ENCODE measurements at regions not wholly inside any gene's neighbourhood (a gene's known extent, or its start where the extent isn't known, plus 50 kb on each side); places are given as distances from the start of the nearest gene placed in this dataset.

GRCh38 chr11:116535994-116536393 lies 236.8 kb downstream of the BUD13 start:
- no peak for DNase-seq (ENCODE audit: low read depth in 2 of 3, low spot score in 2 of 3)

GRCh38 chr11:116535120-116535519 lies 237.7 kb downstream of the BUD13 start:
- DNase-seq (ENCODE audit: low read depth in 2 of 3, low spot score in 2 of 3): no peak

DNA sequence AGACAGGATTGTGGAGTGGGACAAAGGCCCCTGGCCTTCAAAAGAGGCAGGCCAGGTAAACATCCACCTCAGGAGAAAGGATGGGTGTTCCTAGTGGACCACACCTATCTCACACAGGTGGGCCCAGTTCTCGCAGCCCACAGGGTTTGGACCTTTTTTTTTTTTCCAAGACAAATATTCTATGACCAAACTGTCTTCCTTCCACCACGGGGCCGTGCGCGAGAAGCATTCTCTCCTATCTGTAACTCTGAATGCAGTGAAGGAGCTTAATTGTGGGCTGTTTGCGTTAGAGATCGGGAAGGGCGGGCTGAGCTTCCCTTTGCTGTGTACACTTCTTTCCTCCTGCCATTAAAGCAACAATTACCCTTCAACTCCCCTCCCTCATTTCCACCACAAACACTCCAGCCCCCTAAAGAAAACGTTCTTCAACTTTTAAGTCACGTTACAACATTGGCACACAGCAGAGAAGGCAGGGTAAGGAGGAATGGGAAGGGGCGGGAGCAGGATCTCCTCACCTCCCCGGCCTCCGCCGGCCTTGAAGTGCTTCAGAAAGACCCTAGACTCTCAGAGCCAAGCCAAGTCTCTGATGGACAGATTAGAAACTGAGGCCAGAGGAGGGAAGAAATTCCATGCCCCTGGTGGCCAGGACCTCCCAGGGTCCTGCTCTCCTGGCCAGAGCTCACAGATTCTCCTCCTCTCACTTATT lies 238.4 kb downstream of the BUD13 start:
- DNase-seq (ENCODE audit: low read depth in 2 of 3, low spot score in 2 of 3): no peak

GRCh38 chr11:116533186-116533825 lies 239.5 kb downstream of the BUD13 start:
- DNase-seq (ENCODE audit: low read depth in 2 of 3, low spot score in 2 of 3): no peak

- no peak for DNase-seq (ENCODE audit: low read depth in 2 of 3, low spot score in 2 of 3)
These were observed 240.7 kb downstream of the BUD13 start for GRCh38 chr11:116532066-116532465.

DNA sequence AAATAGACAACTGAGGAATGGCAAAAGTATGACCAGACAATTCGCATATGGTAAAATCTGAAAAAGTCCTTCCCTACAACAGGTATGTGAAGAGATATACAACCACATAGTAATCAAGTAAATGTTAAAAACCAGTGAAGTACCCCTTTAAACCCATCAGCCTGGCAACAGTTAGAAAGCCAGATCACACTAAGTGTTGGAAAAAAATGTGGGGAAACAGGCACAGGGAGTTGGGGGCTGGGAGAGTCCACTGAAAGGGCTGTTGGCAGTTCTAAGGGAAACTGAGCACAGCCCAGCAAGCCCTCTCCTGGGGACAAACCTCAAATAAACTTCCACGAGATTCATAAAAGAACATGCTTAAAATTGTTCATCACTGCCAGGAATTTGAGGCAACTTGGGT lies 242.1 kb downstream of the BUD13 start:
- DNase-seq (ENCODE audit: low read depth in 2 of 3, low spot score in 2 of 3): no peak

DNA sequence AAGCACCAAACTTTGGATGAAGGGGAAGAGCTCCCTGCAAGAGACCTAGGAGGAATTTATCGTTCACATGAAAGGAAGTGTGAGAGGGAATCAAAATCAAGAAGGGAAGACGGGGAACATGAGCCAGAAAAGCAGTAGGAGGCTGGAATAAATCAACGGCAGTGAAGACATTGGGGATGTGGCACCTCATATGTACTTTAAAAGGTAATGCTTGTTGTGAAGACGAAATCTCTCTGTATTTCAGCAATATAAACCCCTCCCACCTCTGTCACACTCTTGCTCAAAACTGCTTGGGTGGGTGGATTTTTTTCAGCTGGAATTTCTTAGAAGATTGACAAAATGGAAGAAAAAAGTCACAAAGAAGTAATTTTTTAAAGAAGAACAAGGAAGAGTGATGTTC lies 243.5 kb downstream of the BUD13 start:
- no peak for DNase-seq (ENCODE audit: low read depth in 2 of 3, low spot score in 2 of 3)

DNA sequence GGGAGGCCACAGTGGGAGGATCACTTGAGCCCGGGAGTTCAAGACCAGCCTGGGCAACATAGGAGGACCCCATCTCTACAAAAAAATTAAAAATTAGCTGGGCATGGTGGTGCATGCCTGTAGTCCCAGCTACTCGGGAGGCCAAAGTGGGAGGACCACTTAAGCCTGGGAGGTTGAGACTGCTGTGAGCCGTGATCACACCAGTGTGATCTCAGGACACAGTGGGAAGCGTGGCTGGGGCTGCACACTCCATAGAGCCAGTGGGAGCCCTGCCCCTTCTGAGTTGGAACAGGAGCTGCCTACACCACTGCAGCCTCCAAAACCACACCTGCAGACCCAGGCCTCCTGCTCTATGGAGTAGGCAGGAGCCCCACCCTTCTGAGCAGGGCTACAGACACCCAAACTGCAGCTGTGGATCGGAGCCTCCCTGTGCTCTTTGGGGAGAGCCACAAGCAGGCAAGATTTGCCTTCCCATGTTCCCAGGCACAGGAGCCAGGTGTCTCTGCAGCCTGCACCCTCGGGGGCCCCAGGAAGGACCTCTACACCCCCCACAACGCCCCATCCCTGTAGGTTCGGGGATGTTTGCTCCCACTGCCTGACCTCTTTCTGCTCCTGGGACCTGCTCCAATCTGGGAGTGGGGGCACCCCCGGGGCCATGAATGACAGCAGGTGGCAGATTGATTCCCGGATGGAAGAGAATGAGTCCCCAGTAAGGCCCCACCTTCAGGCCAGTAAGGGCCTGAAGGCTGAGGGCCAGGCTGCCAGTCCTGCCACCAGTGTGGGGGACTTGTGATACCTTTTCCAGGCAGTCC lies 245.4 kb downstream of the BUD13 start:
- DNase-seq (ENCODE audit: low read depth in 2 of 3, low spot score in 2 of 3): no peak

- DNase-seq (ENCODE audit: low read depth in 2 of 3, low spot score in 2 of 3): no peak
These were observed 246.8 kb downstream of the BUD13 start for GRCh38 chr11:116525961-116526495.

- no peak for DNase-seq (ENCODE audit: low read depth in 2 of 3, low spot score in 2 of 3)
These were observed 253.3 kb downstream of the BUD13 start for GRCh38 chr11:116519499-116519898.

- no peak for DNase-seq (ENCODE audit: low read depth in 2 of 3, low spot score in 2 of 3)
These were observed 254.6 kb downstream of the BUD13 start for GRCh38 chr11:116518141-116518540.

DNA sequence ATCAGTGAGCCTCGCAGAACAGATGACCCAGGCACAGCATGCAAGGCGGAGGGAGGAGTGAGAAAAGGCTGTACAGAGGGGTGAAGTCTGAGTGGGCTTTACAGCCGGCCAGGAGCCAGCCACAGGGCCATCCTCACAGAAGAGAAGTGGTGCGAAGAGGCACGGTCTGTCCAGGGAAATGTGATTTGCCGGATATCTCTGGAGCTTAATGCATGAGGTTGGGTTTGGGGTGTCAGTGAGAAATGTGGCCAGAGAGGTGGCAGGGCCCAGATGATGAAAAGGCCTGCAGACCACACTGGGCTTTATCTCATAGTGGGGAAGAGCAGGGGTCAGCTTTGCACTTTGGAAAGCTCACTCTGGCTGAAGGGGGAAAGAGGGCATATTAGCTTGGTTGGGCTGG lies 255.2 kb downstream of the BUD13 start:
- DNase-seq (ENCODE audit: low read depth in 2 of 3, low spot score in 2 of 3): no peak

DNA sequence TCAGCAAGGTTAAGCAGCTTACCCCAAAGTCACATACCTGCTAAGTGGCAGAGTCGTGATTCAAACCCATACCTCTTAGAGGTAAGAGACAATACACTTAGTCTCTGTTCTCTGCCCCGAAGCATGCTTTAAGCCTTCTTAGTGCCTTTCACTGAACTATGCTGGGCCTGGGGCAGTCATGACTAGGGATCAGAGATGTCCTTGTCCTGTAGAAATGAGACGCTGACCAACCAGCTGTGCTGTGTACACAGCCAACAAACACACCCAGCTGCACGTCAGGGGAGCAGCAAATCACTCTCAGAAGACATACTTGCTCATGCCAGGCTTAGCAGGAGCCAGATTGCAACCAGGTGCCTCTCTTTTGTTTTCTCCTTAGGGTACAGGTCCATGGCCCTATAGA lies 255.7 kb downstream of the BUD13 start:
- DNase-seq (ENCODE audit: low read depth in 2 of 3, low spot score in 2 of 3): no peak

DNA sequence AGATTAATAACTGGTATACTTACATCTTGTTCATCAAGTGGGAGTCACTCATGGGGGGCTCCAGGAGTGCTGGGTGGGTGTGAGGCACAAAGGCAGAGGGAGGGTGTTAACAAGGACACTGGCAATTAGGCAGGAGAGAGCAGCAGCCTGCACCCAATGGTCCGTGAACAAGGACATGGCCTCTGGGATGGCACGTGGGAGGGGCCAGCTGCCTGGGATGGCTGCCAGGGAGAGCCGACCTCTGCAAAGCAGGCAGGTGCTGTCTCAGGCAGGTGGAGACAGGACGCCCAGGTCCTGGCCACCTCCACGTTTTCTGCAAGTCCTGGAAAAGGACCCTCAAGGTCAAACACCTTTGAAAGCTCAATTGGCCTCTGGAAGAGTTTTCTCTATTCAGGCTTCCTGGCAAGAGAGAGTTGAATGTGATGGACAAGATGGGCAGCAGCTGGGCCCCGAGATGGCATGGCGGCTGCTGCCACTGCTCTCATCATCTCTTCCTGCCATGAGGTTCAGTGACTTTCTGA lies 257.1 kb downstream of the BUD13 start:
- DNase-seq (ENCODE audit: low read depth in 2 of 3, low spot score in 2 of 3): no peak

- no peak for DNase-seq (ENCODE audit: low read depth in 2 of 3, low spot score in 2 of 3)
These were observed 258.9 kb downstream of the BUD13 start for GRCh38 chr11:116513894-116514293.

DNA sequence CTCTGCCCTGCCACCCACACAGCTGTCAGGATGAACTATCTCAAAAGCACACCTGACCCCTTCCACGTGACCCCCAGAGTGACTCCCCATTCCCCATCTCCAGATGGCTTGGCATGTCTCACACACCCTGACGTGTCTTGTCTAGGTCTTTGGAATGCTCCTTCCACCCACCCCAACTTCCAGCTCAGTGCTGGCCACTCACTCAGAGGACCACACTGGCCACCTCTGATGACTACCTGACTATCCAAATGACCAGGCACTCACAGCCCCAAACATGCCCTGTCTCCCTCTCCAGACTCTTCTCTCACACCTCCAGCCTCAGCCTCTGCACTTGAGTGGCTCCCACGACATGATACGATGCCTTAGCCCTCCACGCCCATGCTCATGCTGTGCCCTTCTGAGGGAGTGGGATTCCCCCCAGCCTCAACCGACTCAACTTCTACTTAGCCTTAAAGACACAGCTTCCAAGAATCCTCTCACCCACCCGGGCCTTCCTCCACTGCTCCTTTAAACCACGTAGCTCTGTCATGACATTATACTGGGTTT lies 259.4 kb downstream of the BUD13 start:
- no peak for DNase-seq (ENCODE audit: low read depth in 2 of 3, low spot score in 2 of 3)

DNA sequence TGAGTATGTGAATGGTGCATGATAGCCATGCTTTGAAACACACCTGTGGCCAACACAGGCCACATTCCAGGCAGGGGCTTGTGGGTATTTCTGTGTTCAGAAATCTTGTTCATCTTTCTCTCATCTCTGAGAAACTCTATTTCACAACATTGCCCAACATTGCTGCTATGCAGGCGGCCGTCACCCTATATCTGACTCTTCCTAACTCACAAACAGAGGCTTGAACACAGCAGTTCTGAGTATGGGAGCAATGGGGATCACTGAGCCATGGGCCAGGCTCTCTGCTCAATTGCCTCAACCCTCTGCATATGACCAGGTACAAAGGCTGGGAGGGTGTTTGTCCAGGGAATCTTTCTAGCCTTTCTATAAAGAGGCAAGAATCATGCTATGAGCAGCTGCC lies 259.9 kb downstream of the BUD13 start:
- no peak for DNase-seq (ENCODE audit: low read depth in 2 of 3, low spot score in 2 of 3)

DNA sequence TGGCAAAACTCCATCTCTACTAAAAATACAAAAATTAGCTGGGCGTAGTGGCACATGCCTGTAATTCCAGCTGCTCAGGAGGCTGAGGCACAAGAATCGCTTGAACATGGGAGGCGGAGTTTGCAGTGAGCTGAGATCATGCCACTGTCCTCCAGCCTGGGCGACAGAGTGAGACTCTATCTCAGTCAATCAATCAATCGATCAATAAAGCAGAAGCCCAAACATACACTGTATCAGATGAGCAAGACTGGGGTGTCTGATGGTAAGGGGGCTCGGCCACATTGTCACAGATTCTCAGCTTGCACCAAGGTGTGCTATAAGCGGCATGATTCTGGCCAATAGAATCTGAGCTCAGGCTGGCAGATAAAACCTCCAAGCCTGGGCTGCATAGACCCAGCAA lies 261.1 kb downstream of the BUD13 start:
- no peak for DNase-seq (ENCODE audit: low read depth in 2 of 3, low spot score in 2 of 3)

GRCh38 chr11:116510886-116511650 lies 261.7 kb downstream of the BUD13 start:
- DNase-seq (ENCODE audit: low read depth in 2 of 3, low spot score in 2 of 3): no peak

GRCh38 chr11:116510166-116510565 lies 262.6 kb downstream of the BUD13 start:
- DNase-seq (ENCODE audit: low read depth in 2 of 3, low spot score in 2 of 3): no peak

DNA sequence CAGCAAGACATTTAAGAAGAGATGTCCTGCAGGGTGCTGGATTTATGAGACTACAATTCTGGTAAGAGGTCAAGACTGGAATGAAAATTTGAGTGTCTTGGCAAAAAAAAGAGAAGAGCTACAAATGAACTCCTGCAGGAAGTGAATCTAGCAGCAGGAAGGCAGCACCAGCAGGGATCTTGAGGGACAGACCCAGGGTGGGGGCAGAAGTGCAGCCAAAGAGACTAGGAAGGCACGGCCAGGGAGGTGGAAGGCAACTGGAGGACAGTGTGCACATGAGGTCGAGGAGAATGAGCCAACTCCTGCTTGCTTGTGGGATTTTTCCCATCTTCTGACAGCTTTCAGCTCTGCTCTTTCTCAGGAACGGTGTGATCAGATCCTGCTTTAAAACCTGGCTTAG lies 263.2 kb downstream of the BUD13 start:
- DNase-seq (ENCODE audit: low read depth in 2 of 3, low spot score in 2 of 3): no peak

Measured in activated CD8-positive, alpha-beta memory T cell treated with anti-CD3 and anti-CD28 coated beads for 48 hours (primary cell).